Breast epithelium (tissue), 3 donors: ENCODE measurements at regions not wholly inside any gene's neighbourhood (a gene's known extent, or its start where the extent isn't known, plus 50 kb on each side); places are given as distances from the start of the nearest gene placed in this dataset.

Source experiments
- POLR2A ChIP-seq: fragments of 450-650 bp; IDR thresholded peaks from one replicate; pipeline ENCODE4 v1.6.1; 2016; ENCODE audit warnings: antibody characterized with exemption, mild to moderate bottlenecking, moderate library complexity
- TF ChIP-seq, protein P1 (sequence below), 3 donors: fragments of 450-650 bp; IDR thresholded peaks; one replicate each; pipeline ENCODE4 v1.5.1; 2016 to 2017; ENCODE audit warnings: antibody characterized with exemption in 3 of 3, mild to moderate bottlenecking in 3 of 3, moderate library complexity in 3 of 3

DNA sequence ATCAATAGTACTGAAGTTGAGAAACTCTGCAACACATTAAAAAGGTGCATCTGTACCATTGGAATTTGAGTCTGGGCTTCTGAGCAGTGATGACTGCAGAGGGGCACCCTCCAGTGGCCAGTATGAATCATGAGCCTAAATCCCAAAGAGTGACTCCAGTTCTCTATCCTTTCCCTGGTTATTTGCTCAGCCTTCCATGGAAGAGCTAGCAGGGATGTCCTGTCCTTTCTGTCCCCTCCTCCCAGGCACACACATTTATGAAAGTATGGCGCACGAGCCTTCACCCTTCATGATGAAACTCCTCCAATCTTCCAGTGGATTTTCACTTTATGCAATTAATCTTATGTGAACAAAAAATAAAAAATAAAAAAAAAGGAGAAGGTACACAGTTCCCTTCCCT lies 81.0 kb downstream of the ESM1 start:
- TF ChIP-seq, protein P1, sequence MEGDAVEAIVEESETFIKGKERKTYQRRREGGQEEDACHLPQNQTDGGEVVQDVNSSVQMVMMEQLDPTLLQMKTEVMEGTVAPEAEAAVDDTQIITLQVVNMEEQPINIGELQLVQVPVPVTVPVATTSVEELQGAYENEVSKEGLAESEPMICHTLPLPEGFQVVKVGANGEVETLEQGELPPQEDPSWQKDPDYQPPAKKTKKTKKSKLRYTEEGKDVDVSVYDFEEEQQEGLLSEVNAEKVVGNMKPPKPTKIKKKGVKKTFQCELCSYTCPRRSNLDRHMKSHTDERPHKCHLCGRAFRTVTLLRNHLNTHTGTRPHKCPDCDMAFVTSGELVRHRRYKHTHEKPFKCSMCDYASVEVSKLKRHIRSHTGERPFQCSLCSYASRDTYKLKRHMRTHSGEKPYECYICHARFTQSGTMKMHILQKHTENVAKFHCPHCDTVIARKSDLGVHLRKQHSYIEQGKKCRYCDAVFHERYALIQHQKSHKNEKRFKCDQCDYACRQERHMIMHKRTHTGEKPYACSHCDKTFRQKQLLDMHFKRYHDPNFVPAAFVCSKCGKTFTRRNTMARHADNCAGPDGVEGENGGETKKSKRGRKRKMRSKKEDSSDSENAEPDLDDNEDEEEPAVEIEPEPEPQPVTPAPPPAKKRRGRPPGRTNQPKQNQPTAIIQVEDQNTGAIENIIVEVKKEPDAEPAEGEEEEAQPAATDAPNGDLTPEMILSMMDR (IDR thresholded peaks at IDR 0.05): no peak
- no peak for TF ChIP-seq POLR2A
